Endothelial cell of umbilical vein (primary cell): ENCODE measurements at regions not wholly inside any gene's neighbourhood (a gene's known extent, or its start where the extent isn't known, plus 50 kb on each side); places are given as distances from the start of the nearest gene placed in this dataset.
A peak's percentile ranks its signal among the peaks of the same experiment; 100 is the strongest.

Experiments used
- BruUV-seq: library from RNA; stranded (reverse); fragments of 400-500 nt; replicated peaks from 2 replicates; lab custom pipeline; 2021; lab: Mats Ljungman, UMichigan
- CTCF ChIA-PET: fragments of 300-600, 350-600 bp; sonication (Branson Sonifier 250); formaldehyde crosslinking; loops from one replicate; lab custom pipeline; 2021; ENCODE audit warnings: antibody characterized with exemption, inconsistent platforms; lab: Charles Lee
- POLR2A ChIA-PET: fragments of 300-600, 350-600 bp; sonication (Branson Sonifier 250); formaldehyde crosslinking; loops from one replicate; lab custom pipeline; 2021; ENCODE audit warnings: antibody characterized with exemption, inconsistent platforms; lab: Charles Lee
- DNase-seq: peaks from one replicate; pipeline ENCODE4 v3.0.0-alpha.2; 2011; ENCODE audit warnings: low read depth, low spot score
- FAIRE-seq: peaks from 2 replicates; lab custom pipeline; 2011; peaks lifted over from hg19 to GRCh38; lab: Jason Lieb, UNC
- H2AFZ ChIP-seq: 2 replicates; pipeline ENCODE4 v1.6.0; 2012; ENCODE audit warnings: low read depth, low read length, control low read depth, inconsistent platforms
- H3K27ac ChIP-seq: 2 replicates; pipeline ENCODE4 v1.5.1; 2011; ENCODE audit warnings: low read depth, mild to moderate bottlenecking, control low read depth, low read length, moderate library complexity; ENCODE audit not compliant: insufficient read depth
- H3K27me3 ChIP-seq, 2 experiments: 2 replicates each; pipeline versions ENCODE4 v1.6.0 to v1.6.1; 2011; ENCODE audit warnings: low read length in 2 of 2, mixed read lengths in 1 of 2; ENCODE audit not compliant: control insufficient read depth in 2 of 2, insufficient read depth in 2 of 2
- H3K36me3 ChIP-seq, 2 experiments: 2 replicates in 1 of 2; 3 replicates in 1 of 2; pipeline ENCODE4 v1.5.1; 2011; ENCODE audit warnings: low read length in 2 of 2, mild to moderate bottlenecking in 1 of 2, moderate library complexity in 1 of 2; ENCODE audit not compliant: control insufficient read depth in 2 of 2, insufficient read depth in 2 of 2; ENCODE audit errors: extremely low read depth in 1 of 2
- H3K4me1 ChIP-seq: 3 replicates; pipeline ENCODE4 v1.5.1; 2011; ENCODE audit warnings: mild to moderate bottlenecking, low read length; ENCODE audit not compliant: control insufficient read depth, insufficient read depth; ENCODE audit errors: extremely low read depth
- H3K4me2 ChIP-seq: 2 replicates; pipeline ENCODE4 v1.6.1; 2011; ENCODE audit warnings: low read length, control low read depth, mixed read lengths; ENCODE audit not compliant: insufficient read depth
- H3K4me3 ChIP-seq, 3 experiments: fragments of 200-600 bp in 1 of 3; sonication (generic), shearing (Covaris generic) in 1 of 3; replicated peaks in 1 of 3; 2 replicates each; pipeline ENCODE4 v1.5.1; 2011 to 2016; ENCODE audit warnings: control low read depth in 3 of 3, low read length in 3 of 3, mild to moderate bottlenecking in 2 of 3, inconsistent platforms in 1 of 3, low read depth in 1 of 3, moderate library complexity in 1 of 3; ENCODE audit not compliant: insufficient read depth in 1 of 3
- H3K79me2 ChIP-seq: 2 replicates; pipeline ENCODE4 v1.6.0; 2012; ENCODE audit warnings: low read length, inconsistent platforms; ENCODE audit not compliant: control insufficient read depth, insufficient read depth
- H3K9ac ChIP-seq: replicated peaks from 2 replicates; pipeline ENCODE3; 2011; ENCODE audit warnings: low read length, control low read depth; ENCODE audit not compliant: insufficient read depth; ENCODE audit errors: extremely low read depth
- H3K9me1 ChIP-seq: replicated peaks from 3 replicates; pipeline ENCODE4 v1.6.0; 2011; ENCODE audit warnings: mild to moderate bottlenecking, low read length; ENCODE audit not compliant: control insufficient read depth, insufficient read depth; ENCODE audit errors: extremely low read depth
- H3K9me3 ChIP-seq: replicated peaks from 2 replicates; pipeline ENCODE4 v1.5.1; 2012; ENCODE audit warnings: low read length, inconsistent platforms; ENCODE audit not compliant: control insufficient read depth, insufficient read depth
- H4K20me1 ChIP-seq: replicated peaks from 2 replicates; pipeline ENCODE3; 2011; ENCODE audit warnings: mild to moderate bottlenecking, low read length; ENCODE audit not compliant: control insufficient read depth, insufficient read depth; ENCODE audit errors: extremely low read depth
- CTCF ChIP-seq, 2 donors: IDR thresholded peaks; 1 replicate in 1 of 2; 2 replicates in 1 of 2; pipeline ENCODE4 v1.5.1; 2011; ENCODE audit warnings: low read length in 2 of 2, mild to moderate bottlenecking in 2 of 2, moderate library complexity in 2 of 2, control low read depth in 1 of 2, inconsistent platforms in 1 of 2, low read depth in 1 of 2; ENCODE audit not compliant: insufficient read depth in 1 of 2; ENCODE audit errors: extremely low read depth in 1 of 2
- EZH2 ChIP-seq: IDR thresholded peaks from 2 replicates; pipeline ENCODE4 v1.6.1; 2012; ENCODE audit warnings: borderline replicate concordance, low read depth, mild to moderate bottlenecking, moderate library complexity, low read length, inconsistent platforms; ENCODE audit not compliant: severe bottlenecking
- FOS ChIP-seq: IDR thresholded peaks from 2 replicates; pipeline ENCODE4 v1.6.1; 2011; ENCODE audit warnings: mild to moderate bottlenecking, low read length, moderate library complexity, borderline replicate concordance; ENCODE audit not compliant: insufficient read depth
- GATA2 ChIP-seq: IDR thresholded peaks from 2 replicates; pipeline ENCODE4 v1.7.0; 2011; ENCODE audit warnings: low read depth, mild to moderate bottlenecking, moderate library complexity, mixed read lengths, low read length; ENCODE audit not compliant: insufficient read length, insufficient read depth
- JUN ChIP-seq: IDR thresholded peaks from 2 replicates; pipeline ENCODE4 v1.6.1; 2011; ENCODE audit warnings: borderline replicate concordance, low read depth; ENCODE audit not compliant: insufficient read length, insufficient read depth
- POLR2A ChIP-seq: IDR thresholded peaks from 2 replicates; pipeline ENCODE4 v1.6.1; 2012; ENCODE audit warnings: low read depth, mild to moderate bottlenecking, control low read depth, low read length
- POLR2AphosphoS5 ChIP-seq: IDR thresholded peaks from 2 replicates; pipeline ENCODE4 v1.6.1; 2012; ENCODE audit warnings: low read depth, mild to moderate bottlenecking, control low read depth, low read length, moderate library complexity; ENCODE audit not compliant: insufficient read depth
- dilution Hi-C: fragments of 300-500 bp; cut with MboI; formaldehyde crosslinking; loops from one replicate; pipeline ENCODE4 v1.15.0; 2019; ENCODE audit warnings: low sequenced_read_pairs; ENCODE audit not compliant: extremely low pct_ligation_motif_present
- intact Hi-C: fragments of 100-400 bp; cut with micrococcal nuclease; formaldehyde crosslinking; loops from one replicate; pipeline ENCODE4 v1.10.0; 2022

- DNase-seq = no peak
- peaks cover 3% of the 10 kb centered on the region for H3K9me1 ChIP-seq
- ChIA-PET CTCF (interaction anchor here (1.2 to 1.9 kb wide), 3 partner anchors 24 to 98 kb away, joined by 3 to 13 read pairs (median 6); no protein-coding TSS in a partner anchor), POLR2A (no interaction called here)
- TF ChIP-seq FOS = no peak
- no peak for TF ChIP-seq POLR2A
- TF ChIP-seq EZH2 = no peak
- no peak for TF ChIP-seq POLR2AphosphoS5
- no peak for TF ChIP-seq JUN
- no peaks in the 10 kb centered on the region for H4K20me1 ChIP-seq
- BruUV-seq = no TSS peak
- H3K4me1 ChIP-seq = peaks cover 14% of the 10 kb centered on the region
- intact Hi-C loops (no loop called here), dilution Hi-C loops (no loop called here)
- H3K9me3 ChIP-seq = no peaks in the 10 kb centered on the region
- no peak overlapping the region for H3K27ac ChIP-seq
- H2AFZ ChIP-seq = no peak overlapping the region
- no peak overlapping the region for H3K9ac ChIP-seq
- no peak overlapping the region for H3K4me2 ChIP-seq
- no peak overlapping the region for H3K4me3 ChIP-seq
- H3K36me3 ChIP-seq = no peaks in the 10 kb centered on the region
- H3K79me2 ChIP-seq = no peaks in the 10 kb centered on the region
- H3K27me3 ChIP-seq = no peaks in the 10 kb centered on the region
- no peak for FAIRE-seq
Measured at GRCh38 chr14:21941885-21942284, 268.3 kb upstream of the OR4E1 start.

- no peaks in the 10 kb centered on the region for H3K9me3 ChIP-seq
- no peaks in the 10 kb centered on the region for H3K36me3 ChIP-seq
- H2AFZ ChIP-seq = peak overlapping the region; percentile 73
- ChIA-PET CTCF (interaction anchor here (1.2 to 1.9 kb wide), 4 partner anchors 23 to 99 kb away, joined by 3 to 13 read pairs (median 6); no protein-coding TSS in a partner anchor), POLR2A (no interaction called here)
- H3K4me3 ChIP-seq = no peak overlapping the region
- H3K9ac ChIP-seq = no peak overlapping the region
- no peaks in the 10 kb centered on the region for H3K79me2 ChIP-seq
- FAIRE-seq = peak; percentile 12
- no TSS peak for BruUV-seq
- TF ChIP-seq CTCF (IDR thresholded peaks at IDR 0.05; ENCODE audit: extremely low read depth in 1 of 2, insufficient read depth in 1 of 2, low read depth in 1 of 2, low read length in 2 of 2) (peak; percentile 44 to 51), GATA2 (no peak)
- peaks cover 14% of the 10 kb centered on the region for H3K4me1 ChIP-seq
- H3K9me1 ChIP-seq = no peaks in the 10 kb centered on the region
- H4K20me1 ChIP-seq = no peaks in the 10 kb centered on the region
- dilution Hi-C loops (no loop called here), intact Hi-C loops (no loop called here)
- DNase-seq = peak; percentile 27
- H3K4me2 ChIP-seq = no peak overlapping the region
- no peak overlapping the region for H3K27ac ChIP-seq
- H3K27me3 ChIP-seq = no peaks in the 10 kb centered on the region
Measured at GRCh38 chr14:21940887-21941856, 267.6 kb upstream of the OR4E1 start.
